ENCODE measurements at regions not wholly inside any gene's neighbourhood (a gene's known extent, or its start where the extent isn't known, plus 50 kb on each side); places are given as distances from the start of the nearest gene placed in this dataset.

DNA sequence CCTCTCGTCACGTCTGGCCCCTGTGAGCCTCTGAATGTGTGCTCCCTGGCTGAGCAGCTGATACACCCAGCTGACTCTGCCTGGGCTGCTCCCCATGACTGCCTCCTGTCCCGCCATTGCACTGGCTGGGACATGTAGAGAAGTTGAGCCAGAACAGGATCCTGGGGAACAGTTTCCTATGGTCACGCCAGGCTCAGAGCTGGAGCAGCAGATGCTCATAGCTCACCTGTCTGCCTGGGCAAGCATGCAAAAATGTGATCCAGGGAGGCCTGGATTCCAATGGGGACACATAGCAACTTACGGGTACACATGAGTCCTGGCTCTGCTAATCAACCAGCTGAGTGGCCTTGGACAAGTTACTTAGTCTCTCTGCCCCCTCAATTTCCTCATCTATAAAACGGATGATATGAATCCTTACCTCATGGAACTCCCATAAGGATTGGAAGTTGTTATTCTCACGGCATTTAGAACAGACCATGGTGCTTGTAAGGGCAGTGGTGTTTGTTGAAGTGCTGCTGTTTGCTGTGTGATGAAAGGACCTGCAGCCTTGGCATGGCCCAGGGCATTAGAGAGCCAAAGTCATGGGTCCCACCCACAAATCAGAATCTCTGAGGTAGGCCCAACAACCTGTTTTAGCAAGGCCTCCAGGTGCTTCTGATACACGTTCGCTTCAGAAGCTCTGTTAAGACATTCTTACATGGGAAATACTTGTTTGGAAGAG is 150.3 kb upstream of the VANGL1 start:
- DNase-seq, result no peak

DNA sequence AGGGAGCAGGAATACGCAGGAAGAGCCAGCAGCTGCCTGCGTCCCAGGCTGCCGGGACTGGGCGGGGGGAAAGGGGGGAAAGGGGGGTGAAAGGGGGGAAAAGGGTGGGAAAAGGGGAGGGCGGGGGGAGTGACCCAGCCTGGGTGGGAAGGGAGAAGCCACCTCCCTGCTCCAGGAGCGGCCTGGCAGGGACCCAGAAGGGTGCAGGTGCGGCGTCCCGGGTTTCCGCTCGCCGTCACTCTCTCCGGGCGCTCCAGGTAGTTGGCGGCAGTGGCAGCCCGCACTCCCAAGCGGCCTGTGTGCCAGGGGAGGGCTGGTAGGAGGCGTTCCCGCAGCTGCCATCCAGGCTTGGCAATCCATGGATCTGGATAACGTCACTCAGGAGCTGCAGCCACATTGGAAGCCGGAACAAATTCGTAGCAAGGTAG is 141.0 kb upstream of the NGF start:
- DNase-seq, result no peak

DNA sequence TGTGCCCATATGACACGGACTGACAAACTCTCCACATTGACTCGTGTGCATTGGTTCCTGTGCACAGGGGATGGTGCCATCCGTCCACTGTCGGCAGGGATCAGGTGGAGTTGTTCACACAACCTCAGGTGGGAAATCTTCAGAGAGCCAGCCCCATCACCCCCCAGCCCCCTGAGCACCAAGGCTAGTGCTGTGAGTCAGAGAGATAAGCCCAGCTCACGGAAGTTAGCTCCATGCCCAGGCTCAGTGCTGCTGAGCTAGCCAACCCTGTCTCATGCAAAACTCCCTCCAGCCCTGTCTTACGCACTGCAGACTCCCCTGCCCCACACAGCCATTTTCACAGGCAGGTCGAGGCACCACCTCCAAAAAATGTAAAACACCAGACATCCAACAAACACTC is 139.0 kb upstream of the NGF start:
- DNase-seq, result no peak

GRCh38 chr1:115476616-115477015 is 138.6 kb upstream of the NGF start:
- no peak for DNase-seq

- DNase-seq, result no peak
Measured at GRCh38 chr1:115475901-115476300, 137.9 kb upstream of the NGF start.

DNA sequence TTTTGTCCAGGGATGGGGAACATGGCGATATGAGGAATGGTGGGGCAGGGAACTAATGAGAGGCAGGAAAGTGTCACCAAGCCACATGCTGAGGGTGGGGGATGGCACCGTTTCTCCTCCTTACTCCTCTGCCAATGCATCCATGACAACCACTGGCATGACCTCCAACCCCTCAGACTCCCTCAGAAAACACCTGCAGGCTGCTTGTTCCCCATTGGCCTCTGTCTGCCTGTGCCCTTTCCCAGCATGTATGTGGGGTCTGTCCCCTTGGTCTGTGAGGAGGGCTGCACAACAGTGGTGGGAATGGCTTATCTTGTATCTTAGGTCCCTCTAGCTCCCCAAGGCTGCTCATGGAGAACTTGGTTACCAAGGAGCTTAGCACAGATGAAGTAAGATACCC is 137.2 kb upstream of the NGF start:
- no peak for DNase-seq

- no peak for DNase-seq
Measured at GRCh38 chr1:115473986-115474565, 136.0 kb upstream of the NGF start.

DNA sequence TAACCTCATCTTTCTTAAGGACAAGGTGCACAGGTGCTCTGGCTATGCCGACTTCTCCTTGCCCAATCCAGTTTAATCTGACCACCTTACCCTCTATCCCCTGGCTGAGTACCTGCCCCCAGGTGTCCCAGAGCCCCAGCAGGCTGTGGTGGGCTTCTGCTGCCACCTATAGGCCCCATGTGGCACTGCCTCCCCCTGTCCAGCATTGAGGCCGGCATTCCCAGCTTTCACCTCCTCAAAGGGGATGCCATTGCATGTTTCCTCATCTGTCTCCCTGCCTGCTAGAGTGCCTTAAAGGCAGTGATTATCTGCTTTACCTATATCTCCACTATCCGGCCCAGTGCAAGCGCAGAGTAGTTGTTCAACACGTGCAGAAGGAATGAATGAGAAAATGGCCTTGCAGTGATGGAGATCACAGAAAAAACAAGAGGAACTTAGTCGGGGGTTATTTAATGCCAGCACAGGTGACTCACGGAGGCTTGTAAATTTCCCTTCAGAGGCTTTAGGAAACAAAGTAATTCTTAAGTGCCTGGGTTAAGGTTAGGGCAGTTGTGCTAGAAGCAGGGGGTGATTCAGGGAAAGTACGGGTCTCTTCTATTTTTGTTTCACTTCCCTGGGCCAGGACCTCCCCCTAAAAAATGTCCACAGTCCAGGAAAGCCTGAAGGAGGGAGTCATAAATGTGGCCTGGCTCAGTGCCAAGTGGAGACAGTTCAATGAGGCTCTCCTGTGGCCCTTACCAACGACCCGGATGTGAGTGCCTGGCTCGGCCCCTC is 131.8 kb upstream of the NGF start:
- peak in 1 of 6 experiments; percentile 2 for DNase-seq

- no peak for DNase-seq
Measured at GRCh38 chr1:115467790-115468189, 129.7 kb upstream of the NGF start.

DNA sequence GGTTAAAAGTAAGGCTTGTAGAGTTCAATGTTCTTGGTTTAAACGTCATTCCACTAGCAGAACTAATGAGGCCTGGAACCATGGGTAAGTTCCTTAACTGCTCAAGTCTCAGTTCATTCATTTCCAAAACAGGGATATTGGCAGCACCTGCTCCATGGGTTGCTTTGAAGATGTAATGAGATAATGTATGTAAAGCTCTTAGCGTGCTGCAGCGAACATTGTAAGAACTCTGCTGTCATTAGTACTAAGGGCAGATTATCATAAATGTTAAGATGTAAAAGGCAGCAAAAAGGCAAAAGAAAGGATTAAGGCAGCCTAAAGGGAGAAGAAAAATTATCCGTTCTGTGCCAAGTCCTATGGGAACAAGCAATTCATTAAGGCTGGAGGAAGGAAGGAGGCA is 129.1 kb upstream of the NGF start:
- DNase-seq, result no peak

DNA sequence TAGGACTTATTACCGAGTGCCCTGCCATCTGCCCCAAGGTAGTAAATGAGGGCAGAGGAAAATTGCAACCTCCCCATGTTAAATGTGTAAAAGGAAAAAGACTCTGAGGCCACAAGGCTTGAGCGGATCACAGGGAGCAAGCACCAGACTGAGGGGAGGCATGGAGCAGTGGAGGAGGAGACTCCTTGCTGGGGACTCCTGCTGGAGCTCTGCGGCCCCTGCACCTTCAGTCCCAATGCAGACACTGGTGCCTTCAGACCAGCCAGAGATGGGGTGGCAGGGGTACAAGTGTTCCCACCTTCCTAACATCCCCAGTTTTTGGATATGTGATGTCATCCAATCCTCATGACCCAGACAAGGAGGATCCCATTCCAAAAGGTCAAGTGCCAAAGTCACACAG is 128.4 kb upstream of the NGF start:
- DNase-seq, result no peak

- DNase-seq, result no peak
Measured at GRCh38 chr1:115465802-115466363, 127.8 kb upstream of the NGF start.

DNA sequence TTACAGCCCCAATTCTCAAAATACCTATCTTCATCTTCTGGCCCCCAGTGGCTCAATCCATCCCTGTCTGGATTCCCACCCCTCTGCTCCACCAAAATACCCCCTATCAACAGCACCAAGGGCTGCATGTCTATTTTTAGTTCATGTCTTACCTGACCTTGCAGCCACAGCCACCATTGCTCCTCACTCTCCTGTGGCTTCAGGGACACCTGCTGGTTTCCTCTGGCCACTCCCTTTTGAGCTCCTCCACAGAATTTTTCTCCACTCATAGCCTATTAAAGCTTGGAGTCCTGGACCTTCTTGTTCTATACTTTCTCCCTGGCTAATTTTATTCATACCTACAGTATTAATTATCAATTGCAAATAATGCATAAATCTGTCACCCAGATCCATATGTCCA is 125.3 kb upstream of the NGF start:
- no peak for DNase-seq

- DNase-seq, result peak in 1 of 6 experiments; percentile 7
Measured at GRCh38 chr1:115462566-115463076, 124.6 kb upstream of the NGF start.

GRCh38 chr1:115461526-115461925 is 123.5 kb upstream of the NGF start:
- no peak for DNase-seq

DNA sequence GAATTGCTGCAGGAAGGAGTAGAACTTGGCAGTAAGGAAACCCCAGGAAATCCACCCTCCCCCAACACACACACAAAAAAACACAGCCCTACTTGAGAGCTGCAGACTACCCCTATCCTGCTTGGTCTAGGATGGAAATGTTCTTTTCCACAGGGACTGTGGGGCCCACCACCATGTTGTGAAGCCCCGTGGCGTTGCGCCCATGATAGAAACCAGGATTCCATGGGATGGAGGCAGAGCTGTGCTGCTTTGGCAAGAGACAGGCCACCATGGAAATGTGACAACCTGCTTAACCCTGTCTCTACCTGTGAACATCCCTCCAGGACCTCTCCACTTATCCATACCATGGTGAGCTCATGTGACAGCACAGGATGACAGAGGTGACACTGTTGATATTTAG is 121.1 kb upstream of the NGF start:
- no peak for DNase-seq

DNA sequence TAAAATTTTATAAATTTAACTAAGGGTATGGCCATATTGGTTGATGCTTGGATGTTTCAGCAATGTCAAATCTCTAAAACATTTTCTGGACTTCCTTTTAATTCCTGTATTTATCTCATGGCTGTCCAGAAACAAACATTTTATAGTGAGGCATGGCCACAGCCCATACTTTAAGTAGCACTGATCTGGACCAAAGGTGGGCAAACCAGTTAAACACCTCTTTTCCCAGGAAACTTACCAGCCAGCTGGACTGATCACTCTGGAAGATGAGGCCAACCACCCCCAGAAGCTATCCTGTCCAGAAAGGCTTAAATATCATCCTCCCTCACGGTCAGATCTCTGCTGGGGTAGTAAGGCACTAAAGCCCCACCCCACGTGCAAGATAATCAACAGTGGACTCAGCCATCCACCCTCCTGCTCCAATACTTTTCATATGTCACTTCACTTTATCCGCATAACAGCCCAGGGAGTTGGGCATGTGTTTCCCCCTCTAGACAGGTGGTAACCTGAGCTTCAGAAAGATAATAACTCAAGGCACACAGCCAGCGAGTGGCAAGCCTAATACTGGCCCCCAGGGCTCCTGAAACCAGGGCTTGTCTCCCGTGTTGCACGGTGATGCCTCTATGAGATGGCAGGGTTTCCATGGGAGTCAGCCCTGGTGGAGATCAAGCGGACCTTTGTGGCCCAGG is 120.5 kb upstream of the NGF start:
- DNase-seq, result no peak

- no peak for DNase-seq
Measured at GRCh38 chr1:115457289-115457688, 119.2 kb upstream of the NGF start.

DNA sequence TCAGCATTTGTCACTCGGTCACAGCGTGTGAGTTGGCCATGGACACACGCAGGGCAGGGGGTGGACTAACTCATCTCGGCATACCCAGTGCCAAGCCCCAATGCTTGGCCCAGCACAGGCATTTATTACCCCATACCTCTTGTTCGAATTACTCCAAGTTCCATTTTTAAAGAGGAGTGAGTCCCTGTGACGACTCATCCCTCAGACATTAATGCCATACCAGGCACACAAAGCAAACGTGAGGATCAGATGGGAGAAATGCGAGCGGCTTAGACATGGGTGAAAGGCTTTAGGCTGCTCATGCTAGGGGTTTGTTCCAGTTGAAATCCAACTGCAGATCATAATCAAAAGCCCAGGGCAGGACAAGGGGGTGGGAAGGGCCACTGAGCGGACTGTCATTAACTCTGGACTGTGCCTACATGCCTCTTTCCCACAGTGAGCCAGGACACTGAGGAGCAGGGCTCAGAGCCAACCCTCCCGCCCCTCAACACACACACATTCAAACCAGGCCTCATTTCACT is 118.5 kb upstream of the NGF start:
- no peak for DNase-seq

GRCh38 chr1:115454837-115455511 is 116.9 kb upstream of the NGF start:
- DNase-seq, result no peak

GRCh38 chr1:115453666-115454065 is 115.6 kb upstream of the NGF start:
- DNase-seq, result no peak
